ENCODE measurements at regions not wholly inside any gene's neighbourhood (a gene's known extent, or its start where the extent isn't known, plus 50 kb on each side); places are given as distances from the start of the nearest gene placed in this dataset.

DNA sequence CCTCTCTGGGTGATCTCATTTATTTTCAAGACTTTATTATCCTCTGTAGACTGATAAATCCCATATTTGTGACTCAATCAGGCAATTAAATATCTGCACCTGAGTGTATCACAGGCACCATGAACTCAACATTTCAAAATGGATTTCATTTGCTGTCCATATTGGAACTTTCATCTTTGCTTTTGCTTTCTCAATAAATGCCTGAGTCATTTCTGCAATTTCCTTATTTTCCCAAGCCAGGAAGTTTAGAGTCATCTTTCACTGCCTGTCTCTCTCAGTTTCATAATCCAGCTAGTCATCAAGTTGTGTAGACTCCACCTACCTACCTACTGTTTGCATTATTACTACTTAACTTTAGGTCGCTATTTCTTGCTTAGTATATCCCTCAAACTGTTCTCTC lies 540.9 kb downstream of the LMO4 start:
- Histone ChIP-seq H3K4me1 (ENCODE audit: control insufficient read depth, insufficient read depth, low read length, poor library complexity, severe bottlenecking) (no peaks in the 10 kb centered on the region), H3K9me3 (ENCODE audit: control insufficient read depth, low read length) (peaks cover 8% of the 10 kb centered on the region), H3K36me3 (ENCODE audit: control insufficient read depth, insufficient read depth, low read length) (no peaks in the 10 kb centered on the region), H3K27ac (ENCODE audit: low read depth, low read length, severe bottlenecking) (no peak overlapping the region), H3K4me3 (ENCODE audit: extremely low read depth, insufficient read depth, low read length, poor library complexity, severe bottlenecking) (no peak overlapping the region)
- WGBS, 2 experiments (ENCODE audit: insufficient coverage in 2 of 2) = 83 to 100% methylated on average over 1 of the region's 1 CpG

- no peaks in the 10 kb centered on the region for H3K36me3 ChIP-seq (ENCODE audit: control insufficient read depth, insufficient read depth, low read length)
- no peak overlapping the region for H3K27ac ChIP-seq (ENCODE audit: low read depth, low read length, severe bottlenecking)
- no peak overlapping the region for H3K4me3 ChIP-seq (ENCODE audit: extremely low read depth, insufficient read depth, low read length, poor library complexity, severe bottlenecking)
- no CpG with 5 or more reads among the region's 2 CpGs for WGBS, 2 experiments (ENCODE audit: insufficient coverage in 2 of 2)
- no peaks in the 10 kb centered on the region for H3K4me1 ChIP-seq (ENCODE audit: control insufficient read depth, insufficient read depth, low read length, poor library complexity, severe bottlenecking)
- no peaks in the 10 kb centered on the region for H3K9me3 ChIP-seq (ENCODE audit: control insufficient read depth, low read length)
Measured at GRCh38 chr1:87872189-87872588, 543.5 kb downstream of the LMO4 start.

DNA sequence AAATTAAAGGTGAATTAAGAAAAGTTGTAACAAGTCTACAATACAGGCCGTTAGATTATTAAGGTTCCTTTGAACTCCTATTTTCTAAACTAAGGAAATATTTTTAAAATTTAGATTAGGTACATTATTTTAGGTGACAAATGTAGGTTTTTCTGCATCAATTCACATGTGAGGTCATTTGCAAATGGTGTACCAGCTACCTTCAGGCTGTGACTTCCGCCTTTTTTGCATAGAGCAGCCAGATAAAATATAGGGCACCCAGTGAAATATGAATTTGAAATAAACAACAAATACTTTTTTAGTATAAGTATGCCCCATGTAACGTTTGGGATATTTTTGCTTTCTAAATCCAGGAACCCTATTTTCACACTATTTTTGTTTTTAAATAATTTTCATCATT lies 544.0 kb downstream of the LMO4 start:
- no peaks in the 10 kb centered on the region for H3K9me3 ChIP-seq (ENCODE audit: control insufficient read depth, low read length)
- no peaks in the 10 kb centered on the region for H3K4me1 ChIP-seq (ENCODE audit: control insufficient read depth, insufficient read depth, low read length, poor library complexity, severe bottlenecking)
- no peak overlapping the region for H3K4me3 ChIP-seq (ENCODE audit: extremely low read depth, insufficient read depth, low read length, poor library complexity, severe bottlenecking)
- WGBS, 2 experiments (ENCODE audit: insufficient coverage in 2 of 2) = no CpG with 5 or more reads among the region's 3 CpGs
- no peaks in the 10 kb centered on the region for H3K36me3 ChIP-seq (ENCODE audit: control insufficient read depth, insufficient read depth, low read length)
- no peak overlapping the region for H3K27ac ChIP-seq (ENCODE audit: low read depth, low read length, severe bottlenecking)

DNA sequence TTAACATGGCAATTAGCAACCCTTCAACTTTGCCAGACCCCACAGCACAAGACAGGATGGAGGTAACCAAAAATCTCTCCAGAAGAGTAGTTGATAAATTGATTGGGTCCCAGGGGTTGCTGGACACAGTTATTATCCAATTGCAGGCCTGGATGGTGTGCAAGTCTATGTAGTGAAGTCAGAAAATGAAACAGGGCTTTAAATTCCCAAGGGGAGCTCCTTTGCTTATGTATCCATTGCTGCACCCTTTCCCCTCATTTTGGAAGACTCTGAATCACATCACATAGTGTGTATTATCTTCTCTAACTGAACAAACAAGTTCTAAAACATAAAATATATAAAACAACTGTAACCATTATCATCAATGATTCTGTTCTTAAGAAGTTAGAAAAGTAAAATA lies 550.2 kb downstream of the LMO4 start:
- no peaks in the 10 kb centered on the region for H3K36me3 ChIP-seq (ENCODE audit: control insufficient read depth, insufficient read depth, low read length)
- H3K27ac ChIP-seq (ENCODE audit: low read depth, low read length, severe bottlenecking) = no peak overlapping the region
- no peaks in the 10 kb centered on the region for H3K9me3 ChIP-seq (ENCODE audit: control insufficient read depth, low read length)
- H3K4me3 ChIP-seq (ENCODE audit: extremely low read depth, insufficient read depth, low read length, poor library complexity, severe bottlenecking) = no peak overlapping the region
- H3K4me1 ChIP-seq (ENCODE audit: control insufficient read depth, insufficient read depth, low read length, poor library complexity, severe bottlenecking) = peaks cover 7% of the 10 kb centered on the region

GRCh38 chr1:87880098-87880760 lies 551.5 kb downstream of the LMO4 start:
- no peaks in the 10 kb centered on the region for H3K36me3 ChIP-seq (ENCODE audit: control insufficient read depth, insufficient read depth, low read length)
- no peak overlapping the region for H3K27ac ChIP-seq (ENCODE audit: low read depth, low read length, severe bottlenecking)
- no peaks in the 10 kb centered on the region for H3K9me3 ChIP-seq (ENCODE audit: control insufficient read depth, low read length)
- H3K4me1 ChIP-seq (ENCODE audit: control insufficient read depth, insufficient read depth, low read length, poor library complexity, severe bottlenecking) = peaks cover 7% of the 10 kb centered on the region
- no peak overlapping the region for H3K4me3 ChIP-seq (ENCODE audit: extremely low read depth, insufficient read depth, low read length, poor library complexity, severe bottlenecking)
- WGBS, 2 experiments (ENCODE audit: insufficient coverage in 2 of 2) = 93 to 100% methylated on average over 2 to 4 of the region's 5 CpGs

GRCh38 chr1:87880764-87881163 lies 552.1 kb downstream of the LMO4 start:
- Histone ChIP-seq H3K4me1 (ENCODE audit: control insufficient read depth, insufficient read depth, low read length, poor library complexity, severe bottlenecking) (peaks cover 7% of the 10 kb centered on the region), H3K36me3 (ENCODE audit: control insufficient read depth, insufficient read depth, low read length) (no peaks in the 10 kb centered on the region), H3K27ac (ENCODE audit: low read depth, low read length, severe bottlenecking) (no peak overlapping the region), H3K9me3 (ENCODE audit: control insufficient read depth, low read length) (no peaks in the 10 kb centered on the region), H3K4me3 (ENCODE audit: extremely low read depth, insufficient read depth, low read length, poor library complexity, severe bottlenecking) (no peak overlapping the region)
- 88% methylated on average over 1 of the region's 3 CpGs; no CpG with 5 or more reads in 1 of the 2 experiments for WGBS, 2 experiments (ENCODE audit: insufficient coverage in 2 of 2)

- no peak overlapping the region for H3K4me3 ChIP-seq (ENCODE audit: extremely low read depth, insufficient read depth, low read length, poor library complexity, severe bottlenecking)
- 92% methylated on average over 2 of the region's 4 CpGs; no CpG with 5 or more reads in 1 of the 2 experiments for WGBS, 2 experiments (ENCODE audit: insufficient coverage in 2 of 2)
- H3K36me3 ChIP-seq (ENCODE audit: control insufficient read depth, insufficient read depth, low read length) = no peaks in the 10 kb centered on the region
- H3K9me3 ChIP-seq (ENCODE audit: control insufficient read depth, low read length) = no peaks in the 10 kb centered on the region
- peaks cover 7% of the 10 kb centered on the region for H3K4me1 ChIP-seq (ENCODE audit: control insufficient read depth, insufficient read depth, low read length, poor library complexity, severe bottlenecking)
- no peak overlapping the region for H3K27ac ChIP-seq (ENCODE audit: low read depth, low read length, severe bottlenecking)
Measured at GRCh38 chr1:87883906-87884305, 555.2 kb downstream of the LMO4 start.

DNA sequence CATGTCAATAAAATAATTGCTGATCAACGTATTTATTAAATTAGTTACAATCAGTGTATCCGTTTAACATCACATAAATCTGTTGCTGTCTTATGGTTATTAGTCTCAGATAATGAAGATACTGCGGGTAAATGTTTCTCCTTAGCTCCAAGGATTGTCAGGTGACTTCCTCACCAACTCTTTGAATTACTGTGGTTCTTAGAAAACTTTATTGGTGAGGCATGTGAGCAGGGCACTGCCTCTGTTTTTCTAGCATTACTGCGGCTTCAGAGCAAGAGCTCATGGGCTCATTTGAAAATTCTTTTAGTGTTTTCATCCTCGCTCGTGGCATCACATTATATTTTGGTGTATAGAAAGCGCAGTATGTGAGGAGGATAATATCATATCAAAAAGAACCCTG lies 555.9 kb downstream of the LMO4 start:
- Histone ChIP-seq H3K27ac (ENCODE audit: low read depth, low read length, severe bottlenecking) (no peak overlapping the region), H3K9me3 (ENCODE audit: control insufficient read depth, low read length) (no peaks in the 10 kb centered on the region), H3K4me3 (ENCODE audit: extremely low read depth, insufficient read depth, low read length, poor library complexity, severe bottlenecking) (no peak overlapping the region), H3K4me1 (ENCODE audit: control insufficient read depth, insufficient read depth, low read length, poor library complexity, severe bottlenecking) (peaks cover 7% of the 10 kb centered on the region), H3K36me3 (ENCODE audit: control insufficient read depth, insufficient read depth, low read length) (no peaks in the 10 kb centered on the region)
- 80% methylated on average over 1 of the region's 7 CpGs; no CpG with 5 or more reads in 1 of the 2 experiments for WGBS, 2 experiments (ENCODE audit: insufficient coverage in 2 of 2)

DNA sequence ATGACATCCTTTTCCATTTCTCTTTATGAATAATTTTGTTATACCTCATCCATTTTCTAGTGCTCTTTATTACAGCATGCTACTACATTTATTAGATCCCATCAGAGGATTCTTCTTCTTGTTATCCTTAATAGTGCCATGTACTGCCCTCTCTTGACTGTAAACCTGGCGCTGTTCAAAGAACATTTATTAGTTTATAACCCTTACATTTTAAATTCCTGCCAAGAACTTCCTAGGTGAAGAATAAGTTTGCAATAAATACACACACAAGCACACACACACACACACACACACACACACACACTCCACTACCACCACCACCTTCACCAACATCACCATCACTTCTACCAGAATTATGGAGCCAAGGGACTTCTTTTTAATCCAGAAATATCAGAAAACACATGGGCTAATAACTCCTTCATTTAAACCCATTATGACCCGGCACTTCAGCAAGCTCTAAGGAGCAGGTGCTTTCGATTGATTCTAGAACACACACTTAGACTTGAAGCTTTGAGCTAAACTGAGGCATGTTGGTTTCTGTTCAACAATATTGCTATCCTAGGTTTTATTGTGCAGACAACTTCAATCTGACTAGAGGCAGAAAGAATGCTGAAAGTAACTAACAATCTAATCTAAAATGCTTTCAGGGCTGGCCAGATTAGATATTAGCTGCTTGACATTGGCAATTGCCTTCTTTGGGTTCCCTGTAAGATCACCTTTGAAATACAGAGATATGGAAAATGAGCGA lies 556.8 kb downstream of the LMO4 start:
- Histone ChIP-seq H3K27ac (ENCODE audit: low read depth, low read length, severe bottlenecking) (no peak overlapping the region), H3K4me1 (ENCODE audit: control insufficient read depth, insufficient read depth, low read length, poor library complexity, severe bottlenecking) (peaks cover 7% of the 10 kb centered on the region), H3K9me3 (ENCODE audit: control insufficient read depth, low read length) (no peaks in the 10 kb centered on the region), H3K36me3 (ENCODE audit: control insufficient read depth, insufficient read depth, low read length) (no peaks in the 10 kb centered on the region), H3K4me3 (ENCODE audit: extremely low read depth, insufficient read depth, low read length, poor library complexity, severe bottlenecking) (no peak overlapping the region)
- 88 to 100% methylated on average over 2 to 3 of the region's 4 CpGs for WGBS, 2 experiments (ENCODE audit: insufficient coverage in 2 of 2)

GRCh38 chr1:87887100-87887499 lies 558.4 kb downstream of the LMO4 start:
- Histone ChIP-seq H3K36me3 (ENCODE audit: control insufficient read depth, insufficient read depth, low read length) (no peaks in the 10 kb centered on the region), H3K4me3 (ENCODE audit: extremely low read depth, insufficient read depth, low read length, poor library complexity, severe bottlenecking) (no peak overlapping the region), H3K4me1 (ENCODE audit: control insufficient read depth, insufficient read depth, low read length, poor library complexity, severe bottlenecking) (no peaks in the 10 kb centered on the region), H3K9me3 (ENCODE audit: control insufficient read depth, low read length) (no peaks in the 10 kb centered on the region), H3K27ac (ENCODE audit: low read depth, low read length, severe bottlenecking) (no peak overlapping the region)
- no CpG with 5 or more reads among the region's 1 CpG for WGBS, 2 experiments (ENCODE audit: insufficient coverage in 2 of 2)

DNA sequence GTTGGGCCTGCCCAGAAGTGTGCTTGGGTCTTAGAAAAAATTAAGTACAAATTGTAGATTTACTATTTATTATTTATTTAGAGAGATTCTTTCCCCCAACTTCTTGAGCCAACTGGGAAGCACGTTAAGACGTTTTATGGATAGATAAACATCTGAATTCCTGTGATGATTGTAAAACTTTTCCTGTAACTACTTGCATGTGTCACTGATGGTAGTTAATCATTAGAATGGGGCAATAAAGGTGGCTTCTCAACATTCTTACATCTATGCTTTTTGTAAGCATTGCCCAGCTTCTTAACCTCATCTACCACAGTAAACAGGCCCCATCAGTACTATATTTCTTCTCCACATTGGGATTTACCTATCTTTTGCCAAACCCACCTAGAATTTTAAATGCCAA lies 559.8 kb downstream of the LMO4 start:
- Histone ChIP-seq H3K36me3 (ENCODE audit: control insufficient read depth, insufficient read depth, low read length) (no peaks in the 10 kb centered on the region), H3K9me3 (ENCODE audit: control insufficient read depth, low read length) (no peaks in the 10 kb centered on the region), H3K4me1 (ENCODE audit: control insufficient read depth, insufficient read depth, low read length, poor library complexity, severe bottlenecking) (no peaks in the 10 kb centered on the region), H3K27ac (ENCODE audit: low read depth, low read length, severe bottlenecking) (no peak overlapping the region), H3K4me3 (ENCODE audit: extremely low read depth, insufficient read depth, low read length, poor library complexity, severe bottlenecking) (no peak overlapping the region)
- WGBS, 2 experiments (ENCODE audit: insufficient coverage in 2 of 2) = no CpG with 5 or more reads among the region's 2 CpGs

Data from mesodermal cell (in vitro differentiated cells).